Left ventricle myocardium superior (tissue), 1 donor: ENCODE measurements at regions not wholly inside any gene's neighbourhood (a gene's known extent, or its start where the extent isn't known, plus 50 kb on each side); places are given as distances from the start of the nearest gene placed in this dataset.
A peak's percentile ranks its signal among the peaks of the same experiment; 100 is the strongest.

Source experiments
- ATAC-seq: fragments of 200-7000 bp; cut with Tn5 transposase; one replicate; pipeline ENCODE4 v1.9.1; 2020; ENCODE audit warnings: mild to moderate bottlenecking, moderate library complexity
- DNase-seq: peaks from one replicate; pipeline ENCODE4 v3.0.0-alpha.2; 2020
- intact Hi-C: fragments of 100-400 bp; cut with micrococcal nuclease; formaldehyde crosslinking; loops from one replicate; pipeline ENCODE4 v1.11.0; 2022
- donor health status: DM: no; HTN: yes; CAD: no; lungs with severe emphysema.

GRCh38 chr15:39215015-39215414 is 365.9 kb upstream of the THBS1 start:
- intact Hi-C loops: no loop called here
- ATAC-seq (no peak), DNase-seq (no peak)

GRCh38 chr15:39216816-39217215 is 364.1 kb upstream of the THBS1 start:
- ATAC-seq (no peak), DNase-seq (no peak)
- intact Hi-C loops: no loop called here

GRCh38 chr15:39219608-39220007 is 361.3 kb upstream of the THBS1 start:
- ATAC-seq: no peak
- intact Hi-C loops: no loop called here

GRCh38 chr15:39226169-39226937 is 354.5 kb upstream of the THBS1 start:
- intact Hi-C loops: no loop called here
- ATAC-seq (no peak), DNase-seq (no peak)

More at GRCh38 chr15:39219608-39220007, 361.3 kb upstream of the THBS1 start:
- DNase-seq: no peak

- intact Hi-C loops: no loop called here
- ATAC-seq (no peak), DNase-seq (no peak)
These were observed 353.9 kb upstream of the THBS1 start for GRCh38 chr15:39227001-39227400.

- ATAC-seq (no peak), DNase-seq (no peak)
- intact Hi-C loops: no loop called here
These were observed 352.0 kb upstream of the THBS1 start for GRCh38 chr15:39228889-39229288.

- ATAC-seq: no peak
These were observed 350.5 kb upstream of the THBS1 start for GRCh38 chr15:39230205-39230907.

GRCh38 chr15:39230908-39231285 is 350.0 kb upstream of the THBS1 start:
- intact Hi-C loops: no loop called here
- DNase-seq (no peak), ATAC-seq (no peak)

More at GRCh38 chr15:39230205-39230907, 350.5 kb upstream of the THBS1 start:
- no peak for DNase-seq
- intact Hi-C loops: no loop called here

GRCh38 chr15:39232512-39232911 is 348.4 kb upstream of the THBS1 start:
- DNase-seq (no peak), ATAC-seq (no peak)
- intact Hi-C loops: no loop called here

- DNase-seq: no peak
- intact Hi-C loops: no loop called here
- ATAC-seq: no peak
These were observed 345.6 kb upstream of the THBS1 start for GRCh38 chr15:39235084-39235795.

- intact Hi-C loops: no loop called here
- DNase-seq: no peak
- ATAC-seq: no peak
These were observed 344.5 kb upstream of the THBS1 start for GRCh38 chr15:39236375-39236774.

- no peak for ATAC-seq
- intact Hi-C loops: no loop called here
- DNase-seq: no peak
These were observed 342.4 kb upstream of the THBS1 start for GRCh38 chr15:39238443-39238842.

GRCh38 chr15:39239562-39239961 is 341.3 kb upstream of the THBS1 start:
- ATAC-seq (no peak), DNase-seq (no peak)
- intact Hi-C loops: no loop called here

GRCh38 chr15:39242345-39242744 is 338.5 kb upstream of the THBS1 start:
- ATAC-seq (peak; percentile 69), DNase-seq (no peak)
- intact Hi-C loops: no loop called here

- intact Hi-C loops: no loop called here
- ATAC-seq: no peak
- DNase-seq: no peak
These were observed 337.5 kb upstream of the THBS1 start for GRCh38 chr15:39243396-39243795.

- DNase-seq (no peak), ATAC-seq (no peak)
- intact Hi-C loops: no loop called here
These were observed 336.1 kb upstream of the THBS1 start for GRCh38 chr15:39244776-39245175.

- intact Hi-C loops: no loop called here
- ATAC-seq (no peak), DNase-seq (no peak)
These were observed 334.4 kb upstream of the THBS1 start for GRCh38 chr15:39246523-39246922.

GRCh38 chr15:39247574-39247973 is 333.3 kb upstream of the THBS1 start:
- ATAC-seq: no peak
- no peak for DNase-seq
- intact Hi-C loops: no loop called here

GRCh38 chr15:39248204-39248603 is 332.7 kb upstream of the THBS1 start:
- DNase-seq (peak; percentile 55), ATAC-seq (peak; percentile 74)
- intact Hi-C loops: no loop called here

- no peak for DNase-seq
- ATAC-seq: no peak
- intact Hi-C loops: no loop called here
These were observed 330.9 kb upstream of the THBS1 start for GRCh38 chr15:39250001-39250400.
